Lung microvascular endothelial cell (primary cell): ENCODE measurements at regions not wholly inside any gene's neighbourhood (a gene's known extent, or its start where the extent isn't known, plus 50 kb on each side); places are given as distances from the start of the nearest gene placed in this dataset.
"Not testable (repeated sequence)": the region's sequence is repeated elsewhere in the genome, so short reads cannot be mapped to it uniquely, and the experiment has no call there.

ENCODE experiments used
- DNase-seq, 2 donors: peaks; one replicate each; pipeline versions ENCODE4 v3.0.0 to v3.0.0-alpha.2; 2010; ENCODE audit warnings: low read depth in 2 of 2

DNA sequence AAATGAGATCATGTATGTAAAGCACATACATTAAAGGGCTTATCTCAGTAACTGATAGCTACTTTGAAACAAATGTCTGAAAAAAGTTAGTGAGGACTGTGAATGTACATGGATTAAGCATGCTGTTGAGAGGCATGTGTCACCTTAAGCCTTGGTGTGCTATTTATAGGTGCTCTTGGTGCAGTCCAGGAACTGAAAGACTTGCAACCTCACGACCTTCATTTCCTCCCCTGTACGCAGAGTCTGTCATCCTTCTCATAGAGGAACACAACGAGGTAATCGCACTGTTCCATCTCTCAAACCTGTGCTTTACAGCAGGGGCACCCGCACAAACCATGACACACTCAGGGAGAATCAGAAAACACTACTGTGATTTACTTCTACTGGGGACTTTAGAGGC is 65.6 kb downstream of the UFM1 start:
- DNase-seq, result peak in 1 of 2 donors; percentile 1

DNA sequence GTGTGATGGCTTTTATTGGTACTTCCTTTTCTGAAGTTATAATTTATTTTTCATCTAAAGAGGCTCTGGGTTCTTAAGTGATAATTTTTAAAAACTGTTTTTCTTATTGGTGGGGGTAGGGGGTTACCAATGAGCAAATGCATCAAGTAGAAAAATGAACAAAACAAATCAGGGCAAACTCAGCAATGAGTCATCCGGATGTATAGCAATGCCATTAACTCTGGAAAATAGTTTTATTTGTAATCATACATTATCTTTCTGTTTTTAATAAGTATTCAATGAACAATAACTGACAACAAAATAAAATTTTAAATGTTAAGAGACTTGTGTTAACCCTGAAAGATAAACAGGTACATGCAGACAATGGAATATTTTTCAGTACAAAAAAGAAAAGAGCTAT is 67.6 kb downstream of the UFM1 start:
- DNase-seq, result no peak

DNA sequence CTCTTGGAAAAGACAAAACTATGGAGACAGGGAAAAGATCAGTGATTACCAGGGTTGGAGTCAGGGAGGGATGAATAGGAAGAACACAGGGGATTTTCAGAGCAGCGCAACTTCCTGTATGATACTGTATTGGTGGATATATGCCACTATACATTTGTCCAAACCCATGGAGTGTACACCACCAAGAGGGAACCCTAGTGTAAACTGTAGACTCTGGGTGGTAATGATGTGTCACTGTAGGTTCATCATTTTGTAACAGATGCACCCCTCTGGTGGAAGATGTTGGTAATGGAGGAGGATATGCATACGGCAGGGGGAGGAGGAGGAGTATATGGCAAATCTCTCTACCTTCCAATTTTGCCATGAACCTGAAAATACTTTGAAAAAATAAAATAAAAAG is 68.1 kb downstream of the UFM1 start:
- peak; percentile 2 to 9 for DNase-seq

DNA sequence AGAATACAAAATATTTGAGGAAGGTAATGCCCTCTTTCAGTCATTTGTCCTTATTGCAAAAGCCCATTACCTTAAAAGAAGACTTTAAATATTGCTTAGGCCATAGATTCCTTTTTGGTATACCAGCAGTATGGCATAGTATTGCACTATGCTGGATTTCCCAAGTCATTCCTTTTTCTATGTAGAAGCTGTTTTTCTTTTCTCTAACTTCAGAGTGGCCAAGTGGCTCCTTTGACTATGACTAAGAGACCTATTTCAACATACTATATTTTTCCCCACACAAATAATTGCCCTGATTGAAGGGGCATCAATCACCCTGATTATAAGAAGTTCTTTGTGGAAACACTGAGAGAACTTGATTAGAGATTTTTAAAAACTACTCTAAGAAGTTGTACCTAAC is 68.6 kb downstream of the UFM1 start:
- DNase-seq, result no peak

DNA sequence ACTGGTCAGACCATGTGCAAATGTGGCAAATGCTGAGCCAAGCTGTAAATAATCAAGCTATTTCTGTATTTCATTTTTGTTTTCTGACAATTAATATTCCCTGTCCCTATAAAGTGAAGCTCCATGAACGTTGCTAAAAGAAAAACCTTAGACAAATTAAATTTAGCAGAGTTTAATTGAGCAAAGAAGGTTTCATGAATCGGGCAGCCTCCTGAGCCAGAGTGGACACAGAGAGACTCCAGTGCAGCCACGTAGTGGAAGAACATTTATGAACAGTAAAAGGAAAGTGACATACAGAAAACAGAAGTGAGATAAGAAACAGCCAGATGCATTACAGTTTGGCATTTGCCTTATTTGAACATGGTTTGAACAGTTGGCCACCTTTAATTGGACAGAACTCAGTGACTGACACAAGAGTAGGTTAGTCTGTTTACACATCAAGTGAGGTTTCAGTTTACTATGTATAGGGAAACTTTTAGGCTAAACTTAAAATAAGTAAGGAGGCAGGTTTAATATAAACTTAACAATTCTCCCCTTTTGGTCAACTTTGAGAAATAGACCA is 69.7 kb downstream of the UFM1 start:
- DNase-seq, result no peak

DNA sequence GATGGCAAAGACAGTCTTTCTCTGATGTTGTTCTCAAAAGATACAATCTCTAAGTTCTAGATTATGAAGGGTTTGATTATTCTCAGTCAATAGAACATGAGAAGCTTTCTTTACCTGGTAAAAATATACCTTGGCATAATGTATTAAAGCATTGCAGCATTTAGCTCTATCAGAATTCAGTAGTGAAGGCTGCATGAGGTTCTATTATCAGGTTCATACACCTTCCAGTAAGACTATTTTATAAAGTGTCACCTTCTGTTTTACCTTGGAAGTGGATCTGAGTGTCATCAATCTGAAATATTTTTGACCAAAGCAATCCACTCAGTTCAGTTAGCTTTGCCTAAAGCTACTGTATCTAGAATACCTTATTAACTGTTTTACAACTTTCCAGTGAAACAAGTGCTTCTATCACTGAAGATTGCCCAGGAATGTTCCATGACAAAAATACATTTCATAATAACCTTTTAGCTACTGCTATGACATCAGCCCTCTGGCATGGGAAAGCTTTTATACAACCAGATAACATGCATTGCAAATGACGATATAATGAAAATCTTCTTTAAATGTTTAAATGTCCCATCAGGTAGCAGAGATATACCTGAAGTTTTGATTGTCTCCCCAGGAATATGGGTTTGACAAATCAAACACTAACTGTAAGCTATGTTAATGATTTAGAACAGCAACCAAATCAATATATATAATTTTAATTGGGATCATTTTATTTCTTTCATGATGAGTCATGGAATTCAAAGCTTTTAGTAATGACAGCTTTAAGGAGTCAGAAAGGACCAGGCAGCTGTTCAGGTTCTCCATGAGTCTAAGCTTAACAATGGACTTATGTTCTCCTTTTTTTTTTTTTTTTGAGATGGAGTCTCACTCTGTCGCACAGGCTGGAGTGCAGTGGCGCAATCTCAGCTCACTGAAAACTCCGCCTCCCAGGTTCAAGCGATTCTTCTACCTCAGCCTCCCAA is 72.2 kb downstream of the UFM1 start:
- no peak for DNase-seq

DNA sequence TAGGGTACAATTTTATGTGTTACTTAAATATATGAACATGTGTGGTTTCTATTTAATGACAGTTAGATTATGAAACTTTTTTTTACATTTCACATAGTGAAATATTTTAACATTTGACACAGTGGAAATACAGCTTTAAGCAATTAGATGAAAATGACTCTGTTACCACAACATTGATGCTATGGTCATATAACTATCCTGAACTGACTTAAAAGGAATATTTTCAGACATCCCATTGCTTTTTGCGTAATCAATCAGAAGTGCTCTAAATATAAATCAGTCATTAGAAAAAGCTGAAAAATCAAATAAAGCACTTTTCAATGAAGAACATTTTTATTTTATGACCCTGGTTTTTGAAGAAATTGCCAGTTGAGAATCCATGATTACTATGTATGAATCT is 80.3 kb downstream of the UFM1 start:
- DNase-seq, result no peak

DNA sequence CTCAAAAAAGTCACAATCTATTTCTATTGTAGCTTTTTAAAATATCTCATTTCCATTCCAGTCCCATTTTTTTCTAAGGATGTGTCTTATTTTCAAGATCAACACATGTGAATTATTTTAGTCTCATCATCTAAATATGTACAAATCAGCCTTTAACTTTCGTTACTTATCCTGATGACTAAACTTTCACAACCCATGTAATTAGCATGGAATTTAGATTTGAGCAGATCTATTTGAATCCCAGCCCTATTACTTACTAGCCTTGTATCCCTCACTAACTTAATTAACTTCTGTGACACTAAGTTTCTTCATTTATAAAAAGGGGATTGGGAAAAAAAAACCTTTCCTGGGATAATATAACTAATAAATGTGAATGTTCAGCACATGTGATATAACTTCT is 81.1 kb downstream of the UFM1 start:
- DNase-seq, result no peak

DNA sequence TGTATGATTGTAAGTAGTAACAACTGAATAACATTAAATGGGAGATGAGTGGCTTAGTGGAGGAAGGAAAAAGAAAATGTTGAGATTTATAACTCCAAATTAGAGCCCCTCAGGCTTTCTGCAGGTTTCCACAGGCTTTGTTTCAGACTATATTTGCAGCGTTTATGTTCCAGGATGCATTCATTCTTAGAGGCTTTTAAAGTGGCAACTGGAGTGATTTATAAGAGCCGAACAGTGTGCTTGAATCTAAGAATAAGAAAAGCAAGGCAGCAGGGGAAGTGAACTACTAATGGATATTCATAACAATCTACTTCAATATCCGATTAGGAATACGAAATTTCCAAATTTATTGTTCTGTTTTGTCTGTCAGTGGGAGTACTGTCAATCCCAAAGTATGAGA is 91.0 kb downstream of the UFM1 start:
- no peak for DNase-seq

DNA sequence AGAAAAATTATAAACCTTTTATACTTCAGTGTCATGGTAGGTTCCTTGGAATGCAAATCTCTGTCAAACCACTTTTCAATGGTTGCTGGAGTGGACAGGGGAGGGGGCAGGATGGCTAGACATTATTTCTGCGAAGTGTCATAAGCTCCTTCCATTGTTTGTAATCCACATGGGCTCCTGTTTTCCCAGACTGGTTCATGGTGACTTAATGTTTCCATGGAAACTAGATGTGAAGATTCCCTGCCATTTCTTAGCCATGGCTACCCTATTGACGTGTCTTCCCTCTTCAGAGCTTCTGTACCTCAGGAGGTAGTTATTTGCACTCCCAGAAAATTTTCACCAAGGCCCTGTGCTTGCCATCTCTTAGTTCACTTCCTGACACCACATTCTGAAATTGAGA is 95.3 kb downstream of the UFM1 start:
- DNase-seq, result no peak

DNA sequence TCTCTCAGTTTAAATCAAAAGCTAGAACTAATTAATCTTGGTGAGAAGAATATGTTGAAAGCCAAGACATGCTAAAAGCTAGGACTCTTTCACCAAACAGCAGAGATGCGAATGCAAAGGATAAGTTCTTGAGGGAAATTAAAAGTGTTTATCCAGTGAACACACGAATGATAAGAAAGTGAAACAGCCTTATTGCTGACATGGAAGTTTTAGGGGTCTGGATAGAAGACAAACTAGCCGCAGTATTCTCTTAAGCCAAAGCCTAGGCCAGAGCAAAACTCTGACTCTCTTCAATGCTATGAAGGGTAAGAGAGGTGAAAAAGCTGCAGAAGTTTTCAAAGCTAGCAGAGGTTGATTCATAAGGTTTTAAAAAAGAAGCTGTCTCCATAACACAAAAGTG is 103.0 kb downstream of the UFM1 start:
- DNase-seq, result no peak

DNA sequence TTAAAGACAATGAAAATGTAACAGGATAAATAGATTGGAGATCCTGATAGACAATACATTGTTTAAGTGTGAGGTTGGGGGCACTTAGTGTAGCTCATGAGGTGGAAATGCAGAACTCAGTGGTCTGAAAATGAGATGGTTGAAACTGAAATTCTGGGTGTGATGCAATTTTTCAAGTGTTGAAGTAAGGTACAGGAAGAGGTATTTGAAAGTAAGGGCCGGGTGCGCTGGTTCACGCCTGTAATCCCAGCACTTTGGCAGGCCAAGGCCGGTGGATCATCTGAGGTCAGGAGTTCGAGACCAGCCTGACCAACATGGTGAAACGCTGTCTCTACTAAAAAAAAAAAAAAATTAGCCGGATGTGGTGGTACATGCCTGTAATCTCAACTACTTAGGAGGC is 113.0 kb downstream of the UFM1 start:
- DNase-seq, result no peak

DNA sequence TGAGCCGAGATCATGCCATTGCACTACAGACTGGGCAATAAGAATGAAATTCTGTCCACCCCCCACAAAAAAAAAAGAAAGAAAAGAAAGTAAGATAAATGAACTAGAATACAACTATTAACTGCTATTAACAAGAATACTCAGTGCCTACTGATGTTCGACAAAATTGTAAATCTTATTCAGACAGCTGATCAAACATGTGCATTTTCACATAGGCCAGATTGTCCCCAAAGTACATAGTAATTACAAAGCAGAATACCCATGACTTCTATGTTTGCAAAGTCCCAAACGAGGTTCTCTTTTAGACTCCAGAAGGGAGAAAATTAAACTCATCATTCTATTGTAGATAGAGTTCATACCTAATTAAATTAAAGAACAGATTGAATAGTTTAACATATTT is 113.4 kb downstream of the UFM1 start:
- DNase-seq, result no peak

DNA sequence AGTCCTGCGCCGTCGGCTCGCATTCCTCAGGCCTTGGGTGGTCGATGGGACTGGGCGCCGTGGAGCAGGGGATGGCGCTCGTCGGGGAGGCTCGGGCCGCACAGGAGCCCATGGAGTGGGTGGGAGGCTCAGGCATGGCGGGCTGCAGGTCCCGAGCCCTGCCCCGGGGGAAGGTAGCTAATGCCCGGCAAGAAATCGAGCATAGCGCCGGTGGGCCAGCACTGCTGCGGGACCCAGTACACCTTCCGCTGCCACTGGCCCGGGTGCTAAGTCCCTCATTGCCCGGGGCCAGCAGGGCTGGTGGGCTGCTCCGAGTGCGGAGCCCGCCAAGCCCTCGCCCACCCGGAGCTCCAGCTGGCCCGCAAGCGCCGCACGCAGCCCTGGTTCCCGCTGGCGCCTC is 122.8 kb downstream of the UFM1 start:
- not testable (repeated sequence) for DNase-seq

DNA sequence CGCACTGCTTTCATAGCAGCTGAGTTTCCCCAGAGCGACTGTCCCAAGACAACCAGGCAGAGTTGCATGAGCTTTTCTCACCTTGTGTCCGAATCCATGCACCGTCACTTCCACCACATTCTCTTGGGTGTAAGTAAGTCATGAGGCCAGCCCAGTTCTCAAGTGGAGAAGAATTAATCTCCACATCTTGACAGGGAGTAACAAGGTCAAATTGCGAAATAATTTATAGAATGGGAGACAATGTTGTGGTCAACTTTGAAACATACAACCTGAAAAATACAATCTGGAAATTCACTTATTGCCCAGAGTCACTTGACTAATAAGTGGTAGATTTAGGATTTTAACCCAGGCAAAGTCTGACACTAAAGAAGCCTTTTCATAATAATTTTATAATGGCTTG is 123.7 kb downstream of the UFM1 start:
- DNase-seq, result no peak

DNA sequence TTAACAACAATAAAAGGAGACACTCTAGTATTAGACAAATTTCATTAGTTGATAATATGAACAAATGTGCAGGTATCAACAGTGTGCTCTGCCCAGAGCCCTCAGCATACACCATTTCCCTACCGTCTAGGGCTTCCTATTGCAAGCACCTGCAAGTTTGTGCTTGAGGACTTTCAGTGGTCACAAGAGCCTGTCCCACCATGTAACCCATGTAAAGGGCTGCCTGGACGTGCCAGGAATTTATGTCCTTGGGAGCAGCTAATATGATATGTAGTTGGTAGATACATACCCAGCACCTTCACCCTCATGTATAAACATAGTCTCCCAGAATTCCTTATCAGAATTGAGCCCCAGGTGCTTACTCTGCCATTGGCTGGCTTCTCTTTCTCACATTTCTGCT is 128.0 kb downstream of the UFM1 start:
- DNase-seq, result no peak

DNA sequence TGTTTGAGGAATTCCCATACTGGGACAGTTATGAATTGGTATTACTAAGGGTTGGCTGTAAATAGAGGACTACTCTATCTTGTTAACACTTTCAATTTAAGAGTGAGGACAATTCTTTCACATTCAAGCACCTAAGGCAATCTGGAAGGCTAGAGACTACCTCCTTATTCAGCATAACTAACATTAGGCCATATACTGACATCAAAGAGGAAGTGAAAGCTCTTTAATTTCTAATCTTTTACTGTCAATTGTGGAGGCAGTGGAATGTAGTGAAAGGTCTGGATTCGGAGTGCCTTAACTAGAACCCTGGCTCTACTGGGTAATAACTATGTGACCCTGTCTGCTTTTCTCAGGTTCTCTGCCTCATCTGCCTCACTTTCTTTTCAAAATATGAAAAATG is 134.0 kb downstream of the UFM1 start:
- DNase-seq, result no peak

DNA sequence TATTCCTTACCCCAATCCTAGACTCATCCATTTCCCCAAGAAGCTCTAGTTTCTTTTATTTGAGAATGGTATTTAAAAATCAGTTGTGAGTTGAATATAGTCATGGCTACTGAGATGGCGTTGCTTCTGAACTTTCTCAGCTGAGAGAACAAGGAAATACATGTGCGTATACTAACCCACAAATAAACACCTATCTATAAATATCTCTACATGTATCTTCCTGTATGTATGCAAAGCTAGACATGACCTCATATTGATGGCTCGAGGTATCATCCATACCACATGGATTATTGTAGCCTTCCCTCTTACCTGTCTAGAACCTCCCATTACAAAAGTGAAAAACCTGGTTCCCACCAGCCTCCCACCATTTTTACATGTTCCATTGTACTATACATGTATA is 141.0 kb downstream of the UFM1 start:
- no peak for DNase-seq

DNA sequence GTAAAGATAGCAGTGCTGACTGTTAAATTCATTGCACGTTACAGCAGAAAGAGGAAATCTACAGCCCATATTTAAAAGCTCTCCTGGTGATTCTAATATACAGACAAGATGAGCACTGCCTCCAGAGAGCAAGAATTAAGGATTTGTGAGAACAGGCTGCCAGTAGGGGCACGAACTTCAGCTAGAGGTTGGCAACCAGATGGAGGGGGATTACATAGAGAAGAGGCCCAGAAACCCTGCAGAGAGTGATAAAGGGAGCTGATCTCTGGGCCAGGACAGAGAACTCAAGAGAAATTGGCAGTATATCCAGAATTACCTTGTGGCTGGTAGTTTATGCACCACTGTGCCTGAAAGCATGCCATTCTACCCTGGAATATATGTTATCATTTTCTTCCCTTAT is 144.8 kb downstream of the UFM1 start:
- DNase-seq, result no peak

DNA sequence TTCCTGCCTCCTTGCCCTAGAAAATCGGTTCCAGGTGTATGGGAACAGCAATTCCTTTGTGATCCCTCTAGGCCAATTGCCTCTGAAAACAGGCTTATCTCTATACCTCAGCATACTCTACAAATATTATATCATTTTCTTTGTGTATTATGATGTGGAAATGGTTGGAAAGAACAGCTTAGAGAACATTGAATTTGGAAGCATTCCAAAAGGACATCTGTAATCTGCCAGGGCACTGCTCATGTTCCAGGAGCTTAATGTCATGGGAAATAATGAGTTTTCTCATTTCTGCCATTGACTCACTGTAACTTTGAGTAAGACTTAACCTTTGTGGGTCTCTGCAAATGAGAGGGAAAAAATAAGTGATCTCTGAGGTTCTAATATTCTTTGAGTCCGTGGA is 147.3 kb downstream of the UFM1 start:
- DNase-seq, result no peak

DNA sequence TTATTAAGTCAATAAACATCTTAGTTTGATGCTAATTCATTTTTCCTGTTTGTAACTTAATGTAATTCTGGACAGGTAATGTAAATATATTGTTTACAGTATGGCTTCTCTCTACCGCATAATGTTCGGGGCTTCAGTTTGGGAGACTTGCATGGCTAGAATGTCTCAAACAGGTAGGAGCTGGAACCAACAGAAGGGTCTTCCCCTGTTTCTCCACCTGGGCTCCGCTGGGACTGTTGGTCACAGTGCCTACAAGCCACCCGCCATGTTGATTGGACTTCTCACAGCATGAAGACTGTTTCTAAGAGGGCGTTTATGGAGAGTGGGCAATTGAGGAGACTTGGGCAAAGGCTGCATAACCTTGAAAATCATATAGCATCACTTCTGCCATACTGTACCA is 148.6 kb downstream of the UFM1 start:
- DNase-seq, result no peak

DNA sequence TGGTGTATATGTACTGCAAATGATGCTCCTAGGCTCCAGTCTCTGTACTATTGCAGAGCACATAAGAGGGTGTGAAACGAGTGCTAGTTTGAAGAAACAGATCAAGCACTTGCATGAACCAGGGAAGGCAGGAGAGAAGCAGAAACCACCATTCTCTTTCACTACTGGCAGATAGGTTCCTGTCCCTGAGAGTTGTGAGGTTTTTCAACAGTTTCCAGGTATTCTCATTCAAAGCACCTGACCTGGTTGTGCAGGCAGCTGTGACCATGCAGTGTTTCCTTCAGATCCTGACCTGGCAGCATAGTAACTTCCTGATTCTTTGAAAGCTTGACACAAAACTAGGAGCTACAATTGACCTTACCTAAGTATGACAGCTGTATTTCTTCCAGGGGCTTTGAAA is 164.9 kb downstream of the UFM1 start:
- no peak for DNase-seq

DNA sequence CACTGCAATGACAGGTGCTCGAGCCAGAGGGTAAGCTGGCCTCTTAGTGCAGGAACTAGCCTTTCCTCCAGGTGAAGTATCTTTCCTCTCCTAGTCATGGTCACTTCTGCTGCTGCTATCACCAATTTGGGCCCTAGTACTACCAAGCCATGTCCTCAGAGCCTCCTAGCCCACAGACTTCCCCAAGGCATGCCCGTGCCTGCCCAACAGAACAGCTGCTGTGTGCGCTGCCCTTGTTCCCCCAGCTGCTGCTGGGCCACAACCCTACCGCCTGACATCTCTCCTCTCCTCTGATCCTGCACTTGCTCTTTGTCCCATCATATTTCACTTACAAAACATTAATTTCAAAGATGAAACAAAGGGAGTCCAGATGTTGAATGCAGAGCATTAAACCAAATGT is 168.5 kb upstream of the FREM2 start:
- no peak for DNase-seq
